Pulmonary artery endothelial cell (primary cell): ENCODE measurements at regions not wholly inside any gene's neighbourhood (a gene's known extent, or its start where the extent isn't known, plus 50 kb on each side); places are given as distances from the start of the nearest gene placed in this dataset.
"Not testable (repeated sequence)": the region's sequence is repeated elsewhere in the genome, so short reads cannot be mapped to it uniquely, and the experiment has no call there.

Experiments
- DNase-seq: peaks from one replicate; pipeline ENCODE4 v3.0.0-alpha.2; 2011; ENCODE audit warnings: low read depth, low spot score

GRCh38 chr10:125404902-125405301 lies 244.5 kb upstream of the CTBP2 start:
- DNase-seq, result not testable (repeated sequence)

GRCh38 chr10:125401462-125401861 lies 241.1 kb upstream of the CTBP2 start:
- no peak for DNase-seq

GRCh38 chr10:125399289-125399688 lies 238.9 kb upstream of the CTBP2 start:
- no peak for DNase-seq

- DNase-seq, result no peak
Measured at GRCh38 chr10:125398270-125398669, 237.9 kb upstream of the CTBP2 start.

- DNase-seq, result no peak
Measured at GRCh38 chr10:125397608-125398007, 237.2 kb upstream of the CTBP2 start.

GRCh38 chr10:125396676-125397075 lies 236.3 kb upstream of the CTBP2 start:
- no peak for DNase-seq

- DNase-seq, result no peak
Measured at GRCh38 chr10:125392609-125393008, 232.2 kb upstream of the CTBP2 start.

GRCh38 chr10:125392154-125392553 lies 231.8 kb upstream of the CTBP2 start:
- DNase-seq, result no peak

- no peak for DNase-seq
Measured at GRCh38 chr10:125389648-125390047, 229.3 kb upstream of the CTBP2 start.

GRCh38 chr10:125379592-125379991 lies 219.2 kb upstream of the CTBP2 start:
- DNase-seq, result no peak

- DNase-seq, result no peak
Measured at GRCh38 chr10:125377368-125377767, 217.0 kb upstream of the CTBP2 start.

- DNase-seq, result no peak
Measured at GRCh38 chr10:125375210-125375609, 214.8 kb upstream of the CTBP2 start.

GRCh38 chr10:125373546-125373945 lies 213.2 kb upstream of the CTBP2 start:
- DNase-seq, result no peak

- DNase-seq, result no peak
Measured at GRCh38 chr10:125370578-125370977, 210.2 kb upstream of the CTBP2 start.

- no peak for DNase-seq
Measured at GRCh38 chr10:125369382-125370326, 209.3 kb upstream of the CTBP2 start.

GRCh38 chr10:125368146-125368545 lies 207.8 kb upstream of the CTBP2 start:
- no peak for DNase-seq

GRCh38 chr10:125363791-125364190 lies 203.4 kb upstream of the CTBP2 start:
- DNase-seq, result no peak

GRCh38 chr10:125362950-125363349 lies 202.6 kb upstream of the CTBP2 start:
- DNase-seq, result no peak

- no peak for DNase-seq
Measured at GRCh38 chr10:125359401-125359800, 199.0 kb upstream of the CTBP2 start.

GRCh38 chr10:125355657-125356056 lies 195.3 kb upstream of the CTBP2 start:
- no peak for DNase-seq

- no peak for DNase-seq
Measured at GRCh38 chr10:125350519-125350918, 190.2 kb upstream of the CTBP2 start.

- DNase-seq, result no peak
Measured at GRCh38 chr10:125348536-125348935, 188.2 kb upstream of the CTBP2 start.

- no peak for DNase-seq
Measured at GRCh38 chr10:125344573-125345171, 184.3 kb upstream of the CTBP2 start.
